ENCODE measurements at regions not wholly inside any gene's neighbourhood (a gene's known extent, or its start where the extent isn't known, plus 50 kb on each side); places are given as distances from the start of the nearest gene placed in this dataset.

DNA sequence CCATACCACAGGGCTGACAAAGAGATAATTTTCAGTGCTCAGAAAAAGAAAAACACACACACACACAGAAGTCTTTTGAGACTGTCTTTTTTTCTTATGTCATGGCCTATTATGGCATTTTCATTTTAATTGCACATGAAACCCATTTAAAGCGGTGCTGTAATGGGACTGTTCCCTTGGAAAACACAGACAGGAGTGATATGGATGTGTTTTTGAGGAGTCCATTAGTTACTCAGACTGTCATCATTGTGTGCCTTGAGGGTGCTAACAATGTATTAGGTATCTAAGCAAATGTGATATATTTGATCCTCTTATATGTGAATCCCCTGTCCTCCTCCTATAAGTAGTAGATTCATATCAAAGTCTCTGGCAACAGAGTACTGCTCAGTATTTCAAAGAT is 642.0 kb upstream of the WWC1 start:
- TF ChIP-seq, protein P1, sequence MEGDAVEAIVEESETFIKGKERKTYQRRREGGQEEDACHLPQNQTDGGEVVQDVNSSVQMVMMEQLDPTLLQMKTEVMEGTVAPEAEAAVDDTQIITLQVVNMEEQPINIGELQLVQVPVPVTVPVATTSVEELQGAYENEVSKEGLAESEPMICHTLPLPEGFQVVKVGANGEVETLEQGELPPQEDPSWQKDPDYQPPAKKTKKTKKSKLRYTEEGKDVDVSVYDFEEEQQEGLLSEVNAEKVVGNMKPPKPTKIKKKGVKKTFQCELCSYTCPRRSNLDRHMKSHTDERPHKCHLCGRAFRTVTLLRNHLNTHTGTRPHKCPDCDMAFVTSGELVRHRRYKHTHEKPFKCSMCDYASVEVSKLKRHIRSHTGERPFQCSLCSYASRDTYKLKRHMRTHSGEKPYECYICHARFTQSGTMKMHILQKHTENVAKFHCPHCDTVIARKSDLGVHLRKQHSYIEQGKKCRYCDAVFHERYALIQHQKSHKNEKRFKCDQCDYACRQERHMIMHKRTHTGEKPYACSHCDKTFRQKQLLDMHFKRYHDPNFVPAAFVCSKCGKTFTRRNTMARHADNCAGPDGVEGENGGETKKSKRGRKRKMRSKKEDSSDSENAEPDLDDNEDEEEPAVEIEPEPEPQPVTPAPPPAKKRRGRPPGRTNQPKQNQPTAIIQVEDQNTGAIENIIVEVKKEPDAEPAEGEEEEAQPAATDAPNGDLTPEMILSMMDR (IDR thresholded peaks at IDR 0.05; ENCODE audit: low read depth, low read length) = no peak
- TF ChIP-seq MYC (IDR thresholded peaks at IDR 0.05; ENCODE audit: low read depth, low read length) (no peak), POLR2A (IDR thresholded peaks at IDR 0.05; ENCODE audit: extremely low read depth, insufficient read length) (no peak)
- TF ChIP-seq, protein P2, sequence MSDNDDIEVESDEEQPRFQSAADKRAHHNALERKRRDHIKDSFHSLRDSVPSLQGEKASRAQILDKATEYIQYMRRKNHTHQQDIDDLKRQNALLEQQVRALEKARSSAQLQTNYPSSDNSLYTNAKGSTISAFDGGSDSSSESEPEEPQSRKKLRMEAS (IDR thresholded peaks at IDR 0.05; ENCODE audit: low read depth, low read length) = no peak
- no peak for DNase-seq (ENCODE audit: low read depth)
- no peak overlapping the region for H3K4me3 ChIP-seq (ENCODE audit: low read depth, low read length)

DNA sequence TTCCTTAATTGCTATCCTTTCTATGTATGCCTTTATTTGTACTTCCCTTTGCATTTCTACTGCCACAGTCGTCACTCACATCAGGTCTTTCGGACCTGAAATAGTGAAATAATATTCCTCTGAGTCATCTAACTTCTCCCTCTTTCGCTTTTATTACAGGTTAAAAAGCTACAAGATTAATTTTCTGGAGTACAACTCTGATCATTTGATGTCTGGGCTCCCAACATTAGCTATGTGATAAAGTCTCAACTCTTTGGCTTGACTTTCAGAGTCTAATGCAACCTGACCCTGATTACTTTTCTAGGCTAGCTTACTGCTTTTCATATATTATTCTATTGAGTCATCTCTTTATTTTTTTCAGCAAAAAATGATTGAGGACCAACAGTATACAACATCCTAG is 638.8 kb upstream of the WWC1 start:
- no peak overlapping the region for H3K4me3 ChIP-seq (ENCODE audit: low read depth, low read length)
- TF ChIP-seq POLR2A (IDR thresholded peaks at IDR 0.05; ENCODE audit: extremely low read depth, insufficient read length) (no peak), MYC (IDR thresholded peaks at IDR 0.05; ENCODE audit: low read depth, low read length) (no peak)
- TF ChIP-seq, protein P2 (IDR thresholded peaks at IDR 0.05; ENCODE audit: low read depth, low read length) = no peak
- TF ChIP-seq, protein P1 (IDR thresholded peaks at IDR 0.05; ENCODE audit: low read depth, low read length) = no peak
- DNase-seq (ENCODE audit: low read depth) = no peak

DNA sequence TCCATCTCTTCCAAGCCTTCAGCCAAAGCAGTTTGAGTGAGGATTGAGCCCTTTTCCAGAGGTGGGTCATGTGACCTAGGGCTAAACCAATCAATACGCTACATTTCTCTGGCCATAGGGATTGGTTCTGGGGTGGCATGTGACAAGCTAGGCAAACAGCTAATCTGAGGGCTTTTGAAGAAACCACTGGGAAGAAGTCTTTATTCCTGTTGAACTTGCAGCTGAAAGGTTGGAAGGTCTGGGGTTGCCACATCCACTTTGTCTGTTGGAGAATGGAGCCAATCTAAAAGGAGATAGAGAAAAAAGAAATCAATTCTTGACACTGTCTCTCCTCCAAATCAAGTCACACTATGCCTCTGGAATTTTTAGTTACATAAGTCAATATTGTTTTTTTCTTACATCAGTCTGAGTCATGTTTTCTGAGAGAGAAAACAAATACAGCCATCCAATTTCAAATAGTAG is 637.8 kb upstream of the WWC1 start:
- DNase-seq (ENCODE audit: low read depth) = no peak
- H3K4me3 ChIP-seq (ENCODE audit: low read depth, low read length) = no peak overlapping the region
- TF ChIP-seq, protein P1 (IDR thresholded peaks at IDR 0.05; ENCODE audit: low read depth, low read length) = no peak
- TF ChIP-seq MYC (IDR thresholded peaks at IDR 0.05; ENCODE audit: low read depth, low read length) = no peak
- TF ChIP-seq POLR2A (IDR thresholded peaks at IDR 0.05; ENCODE audit: extremely low read depth, insufficient read length) = no peak
- TF ChIP-seq, protein P2 (IDR thresholded peaks at IDR 0.05; ENCODE audit: low read depth, low read length) = no peak

DNA sequence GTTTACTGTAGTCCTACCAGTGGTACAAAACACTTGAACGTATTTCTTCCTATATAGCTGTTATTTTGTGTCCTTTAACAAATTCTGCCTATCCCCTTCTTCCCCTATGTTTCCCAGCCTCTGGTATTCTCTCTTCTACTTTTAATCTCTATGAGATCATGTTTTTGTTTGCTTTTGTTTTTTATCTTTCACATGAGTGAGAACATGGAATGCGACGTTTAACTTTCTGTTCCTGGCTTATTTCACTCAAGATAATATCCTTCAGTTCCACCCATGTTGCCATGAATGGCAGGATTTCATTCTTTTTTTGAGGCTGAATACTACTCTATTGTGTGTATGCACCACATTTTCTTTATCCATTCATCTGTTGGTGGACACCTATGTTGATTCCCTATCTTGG is 634.4 kb upstream of the WWC1 start:
- DNase-seq (ENCODE audit: low read depth) = no peak
- TF ChIP-seq MYC (IDR thresholded peaks at IDR 0.05; ENCODE audit: low read depth, low read length) = no peak
- TF ChIP-seq, protein P1 (IDR thresholded peaks at IDR 0.05; ENCODE audit: low read depth, low read length) = no peak
- TF ChIP-seq, protein P2 (IDR thresholded peaks at IDR 0.05; ENCODE audit: low read depth, low read length) = no peak
- TF ChIP-seq POLR2A (IDR thresholded peaks at IDR 0.05; ENCODE audit: extremely low read depth, insufficient read length) = no peak

DNA sequence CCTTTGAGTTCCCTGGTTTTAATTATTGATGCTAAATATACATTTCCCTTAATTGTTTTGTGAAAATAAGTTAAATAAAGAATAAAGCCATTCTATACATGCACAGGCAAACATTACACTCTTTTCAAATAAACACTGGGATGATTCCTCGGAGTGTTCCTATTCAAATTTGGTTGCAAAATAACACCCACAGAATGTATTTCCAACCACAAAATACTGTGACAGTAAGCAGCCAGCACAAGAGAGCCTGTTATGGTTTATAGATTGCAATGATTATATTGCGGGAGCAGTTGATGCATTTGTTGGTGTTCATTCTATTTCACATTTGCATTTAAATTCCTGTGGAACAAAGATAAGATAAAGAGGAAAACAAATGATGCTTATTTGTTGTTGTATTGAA is 632.6 kb upstream of the WWC1 start:
- H3K4me3 ChIP-seq (ENCODE audit: low read depth, low read length) = no peak overlapping the region
- DNase-seq (ENCODE audit: low read depth) = no peak
- TF ChIP-seq MYC (IDR thresholded peaks at IDR 0.05; ENCODE audit: low read depth, low read length) = no peak
- TF ChIP-seq, protein P2 (IDR thresholded peaks at IDR 0.05; ENCODE audit: low read depth, low read length) = no peak
- TF ChIP-seq, protein P1 (IDR thresholded peaks at IDR 0.05; ENCODE audit: low read depth, low read length) = no peak
- no peak for TF ChIP-seq POLR2A (IDR thresholded peaks at IDR 0.05; ENCODE audit: extremely low read depth, insufficient read length)

More for the DNA sequence above, 634.4 kb upstream of the WWC1 start:
- H3K4me3 ChIP-seq (ENCODE audit: low read depth, low read length) = no peak overlapping the region

Data from NB4 (cell line).